HCT116 (cell line): ENCODE measurements at regions not wholly inside any gene's neighbourhood (a gene's known extent, or its start where the extent isn't known, plus 50 kb on each side); places are given as distances from the start of the nearest gene placed in this dataset.

Experiments
- ATAC-seq: fragments of 200-7000 bp; cut with Tn5 transposase; 2 replicates; pipeline ENCODE4 v1.9.1; 2020; ENCODE audit warnings: mild to moderate bottlenecking, moderate library complexity
- BruUV-seq: library from RNA; stranded (reverse); fragments of 400-500 nt; replicated peaks from 2 replicates; lab custom pipeline; 2021; lab: Mats Ljungman, UMichigan
- CTCF ChIA-PET: fragments of 300-600 bp; sonication (Branson Sonifier 250); formaldehyde crosslinking; loops from one replicate; lab custom pipeline; 2021; ENCODE audit warnings: antibody characterized with exemption; lab: Charles Lee
- POLR2A ChIA-PET: fragments of 300-600, 350-600 bp; sonication (Branson Sonifier 250); formaldehyde crosslinking; loops from one replicate; lab custom pipeline; 2021; ENCODE audit warnings: antibody characterized with exemption; lab: Charles Lee
- RAD21 ChIA-PET, 2 experiments: fragments of 300-600 bp; sonication (Branson Sonifier 250); formaldehyde crosslinking; loops; one replicate each; lab custom pipeline; 2023; ENCODE audit warnings: low total read pairs in 2 of 2; ENCODE audit not compliant: uncharacterized antibody in 2 of 2, unreplicated experiment in 2 of 2, low non-redundant PET in 1 of 2; lab: Charles Lee
- DNase-seq: peaks from one replicate; pipeline ENCODE4 v3.0.0-alpha.2; 2010; ENCODE audit warnings: low read depth, low spot score
- H2AFZ ChIP-seq: fragments of 200-600 bp; shearing (Covaris generic), sonication (generic); 2 replicates; pipeline ENCODE4 v1.6.1; 2017; ENCODE audit warnings: low read depth, mixed run types, mixed read lengths, antibody characterized with exemption, low read length; ENCODE audit not compliant: poor library complexity, severe bottlenecking
- H3K27ac ChIP-seq: 2 replicates; pipeline ENCODE4 v1.5.1; 2012; ENCODE audit warnings: low read depth, low read length
- H3K27me3 ChIP-seq: fragments of 200-600 bp; sonication (generic); 2 replicates; pipeline ENCODE4 v1.6.1; 2016; ENCODE audit warnings: mixed run types, low read length, mixed read lengths; ENCODE audit not compliant: insufficient read depth
- H3K36me3 ChIP-seq, 2 experiments: fragments of 200-500 bp in 1 of 2; fragments of 200-600 bp in 1 of 2; sonication (Bioruptor generic) in 1 of 2; sonication (generic) in 1 of 2; 2 replicates each; pipeline versions ENCODE4 v1.5.1 to v1.6.1; 2014 to 2016; ENCODE audit warnings: low read length in 2 of 2, inconsistent platforms in 1 of 2, mixed read lengths in 1 of 2, mixed run types in 1 of 2; ENCODE audit not compliant: insufficient read depth in 2 of 2, control insufficient read depth in 1 of 2
- H3K4me1 ChIP-seq, 2 experiments: fragments of 200-600 bp in 1 of 2; sonication (generic) in 1 of 2; 2 replicates each; pipeline versions ENCODE4 v1.5.1 to v1.6.1; 2012 to 2017; ENCODE audit warnings: low read length in 2 of 2, inconsistent platforms in 1 of 2, mild to moderate bottlenecking in 1 of 2, mixed read lengths in 1 of 2, mixed run types in 1 of 2, moderate library complexity in 1 of 2; ENCODE audit not compliant: insufficient read depth in 2 of 2, control insufficient read depth in 1 of 2
- H3K4me2 ChIP-seq: fragments of 200-600 bp; sonication (generic); 2 replicates; pipeline ENCODE4 v1.6.1; 2017; ENCODE audit warnings: mixed run types, low read length, mixed read lengths
- H3K4me3 ChIP-seq, 2 experiments: fragments of 200-600 bp in 1 of 2; sonication (generic) in 1 of 2; replicated peaks in 1 of 2; 2 replicates each; pipeline ENCODE4 v1.5.1; 2011 to 2016; ENCODE audit warnings: low read length in 2 of 2, control low read depth in 1 of 2, low read depth in 1 of 2, mild to moderate bottlenecking in 1 of 2, mixed read lengths in 1 of 2, mixed run types in 1 of 2
- H3K79me2 ChIP-seq: fragments of 200-600 bp; sonication (generic); 2 replicates; pipeline ENCODE4 v1.6.1; 2017; ENCODE audit warnings: mild to moderate bottlenecking, mixed run types, low read length, moderate library complexity, mixed read lengths; ENCODE audit not compliant: insufficient read depth
- H3K9ac ChIP-seq: fragments of 200-600 bp; sonication (generic); 2 replicates; pipeline ENCODE4 v1.6.1; 2016; ENCODE audit warnings: low read length, mixed read lengths
- H3K9me2 ChIP-seq: fragments of 200-600 bp; sonication (generic), shearing (Covaris generic); 2 replicates; pipeline ENCODE4 v1.6.1; 2017; ENCODE audit warnings: mixed run types, mild to moderate bottlenecking, moderate library complexity; ENCODE audit not compliant: insufficient read depth
- H3K9me3 ChIP-seq, 2 experiments: fragments of 200-500 bp in 1 of 2; fragments of 200-600 bp in 1 of 2; sonication (Bioruptor generic) in 1 of 2; sonication (generic) in 1 of 2; 2 replicates each; pipeline ENCODE4 v1.6.1; 2014 to 2017; ENCODE audit warnings: low read length in 2 of 2, mixed read lengths in 2 of 2, inconsistent platforms in 1 of 2, low read depth in 1 of 2, mild to moderate bottlenecking in 1 of 2, mixed run types in 1 of 2, moderate library complexity in 1 of 2; ENCODE audit not compliant: control insufficient read depth in 1 of 2, insufficient read depth in 1 of 2
- H4K20me1 ChIP-seq: fragments of 200-600 bp; sonication (generic), shearing (Covaris generic); 2 replicates; pipeline ENCODE4 v1.6.1; 2017; ENCODE audit warnings: mixed run types, mild to moderate bottlenecking, moderate library complexity; ENCODE audit not compliant: insufficient read depth
- CBX3 ChIP-seq: IDR thresholded peaks from 2 replicates; pipeline ENCODE4 v1.6.1; 2012; ENCODE audit warnings: low read depth
- ELF1 ChIP-seq: IDR thresholded peaks from 2 replicates; pipeline ENCODE4 v1.6.1; 2012; ENCODE audit warnings: low read depth, borderline replicate concordance
- EZH2 ChIP-seq: fragments of 200-600 bp; sonication (generic); IDR thresholded peaks from 2 replicates; pipeline ENCODE4 v1.6.1; 2017; ENCODE audit warnings: antibody characterized with exemption, mixed run types
- EZH2phosphoT487 ChIP-seq: fragments of 200-600 bp; IDR thresholded peaks from 2 replicates; pipeline ENCODE4 v1.6.1; 2018; ENCODE audit warnings: antibody characterized with exemption, borderline replicate concordance
- FOSL1 ChIP-seq: IDR thresholded peaks from 2 replicates; pipeline ENCODE4 v1.6.1; 2012; ENCODE audit warnings: low read depth
- JUND ChIP-seq: IDR thresholded peaks from 2 replicates; pipeline ENCODE4 v1.6.1; 2012
- POLR2AphosphoS5 ChIP-seq: IDR thresholded peaks from 2 replicates; pipeline ENCODE4 v1.6.1; 2011; ENCODE audit warnings: mild to moderate bottlenecking, low read depth, low read length, moderate library complexity
- RAD21 ChIP-seq: IDR thresholded peaks from 2 replicates; pipeline ENCODE4 v1.6.1; 2012; ENCODE audit warnings: low read depth, mild to moderate bottlenecking
- SIN3A ChIP-seq: IDR thresholded peaks from 2 replicates; pipeline ENCODE4 v1.6.1; 2012; ENCODE audit warnings: low read depth
- SRF ChIP-seq: IDR thresholded peaks from 2 replicates; pipeline ENCODE4 v1.6.1; 2012; ENCODE audit warnings: low read depth
- TCF7L2 ChIP-seq: IDR thresholded peaks from 2 replicates; pipeline ENCODE4 v1.7.0; 2011; ENCODE audit warnings: borderline replicate concordance, inconsistent platforms; ENCODE audit not compliant: insufficient read depth, insufficient read length; ENCODE audit errors: extremely low read depth
- YY1 ChIP-seq: IDR thresholded peaks from 2 replicates; pipeline ENCODE4 v1.6.1; 2011; ENCODE audit warnings: low read length, low read depth, moderate library complexity, mild to moderate bottlenecking; ENCODE audit not compliant: insufficient replicate concordance; ENCODE audit errors: extremely low read depth
- ZBTB33 ChIP-seq: IDR thresholded peaks from 2 replicates; pipeline ENCODE4 v1.6.1; 2011; ENCODE audit warnings: mild to moderate bottlenecking, low read length, moderate library complexity; ENCODE audit not compliant: insufficient replicate concordance; ENCODE audit errors: extremely low read depth
- ZFX ChIP-seq: fragments of 450-650 bp; IDR thresholded peaks from 2 replicates; pipeline ENCODE4 v1.6.1; 2017
- intact Hi-C: fragments of 100-400 bp; cut with micrococcal nuclease; formaldehyde crosslinking; loops from 2 replicates; pipeline ENCODE4 v1.10.0; 2022
- TF ChIP-seq, protein P1 (sequence below): IDR thresholded peaks from 2 replicates; pipeline ENCODE4 v1.6.1; 2012
- TF ChIP-seq, protein P2 (sequence below): IDR thresholded peaks from 2 replicates; pipeline ENCODE4 v1.6.1; 2012; ENCODE audit warnings: low read depth

GRCh38 chr9:102550886-102551285 is 444.2 kb upstream of the CYLC2 start:
- Histone ChIP-seq H3K79me2 (no peaks in the 10 kb centered on the region), H3K27me3 (no peaks in the 10 kb centered on the region), H3K9me2 (no peaks in the 10 kb centered on the region), H3K4me3 (no peak overlapping the region), H3K4me1 (no peaks in the 10 kb centered on the region), H3K4me2 (no peak overlapping the region), H4K20me1 (no peaks in the 10 kb centered on the region), H3K27ac (no peak overlapping the region), H3K9me3 (peaks cover 10 to 21% of the 10 kb centered on the region in 2 experiments; a peak in 2 of 4 replicates), H3K9ac (no peak overlapping the region), H3K36me3 (no peaks in the 10 kb centered on the region), H2AFZ (no peak overlapping the region)
- ChIA-PET POLR2A (no interaction called here), RAD21 (no interaction called here), CTCF (no interaction called here)
- DNase-seq (no peak), ATAC-seq (no peak)
- intact Hi-C loops: no loop called here
- TF ChIP-seq JUND: no peak
- no peak for TF ChIP-seq SIN3A
- TF ChIP-seq ELF1: no peak
- no peak for TF ChIP-seq FOSL1
- no peak for TF ChIP-seq RAD21
- TF ChIP-seq ZFX: no peak
- BruUV-seq: no TSS peak

- H3K36me3 ChIP-seq: no peaks in the 10 kb centered on the region
- RAD21 ChIA-PET: no interaction called here
- no peaks in the 10 kb centered on the region for H3K9me2 ChIP-seq
- no peaks in the 10 kb centered on the region for H3K27me3 ChIP-seq
- no peak overlapping the region for H3K4me2 ChIP-seq
- no peak overlapping the region for H3K9ac ChIP-seq
- no peaks in the 10 kb centered on the region for H4K20me1 ChIP-seq
- no peak overlapping the region for H2AFZ ChIP-seq
- H3K9me3 ChIP-seq: peaks cover 10 to 21% of the 10 kb centered on the region in 2 experiments; a peak in 2 of 4 replicates
- CTCF ChIA-PET: no interaction called here
- DNase-seq (no peak), ATAC-seq (no peak)
- BruUV-seq: no TSS peak
- no peaks in the 10 kb centered on the region for H3K79me2 ChIP-seq
- intact Hi-C loops: no loop called here
- no peaks in the 10 kb centered on the region for H3K4me1 ChIP-seq
- H3K4me3 ChIP-seq: no peak overlapping the region
- no peak overlapping the region for H3K27ac ChIP-seq
- POLR2A ChIA-PET: no interaction called here
- TF ChIP-seq SRF: no peak
- no peak for TF ChIP-seq ZFX
- no peak for TF ChIP-seq TCF7L2
- TF ChIP-seq, protein P1, sequence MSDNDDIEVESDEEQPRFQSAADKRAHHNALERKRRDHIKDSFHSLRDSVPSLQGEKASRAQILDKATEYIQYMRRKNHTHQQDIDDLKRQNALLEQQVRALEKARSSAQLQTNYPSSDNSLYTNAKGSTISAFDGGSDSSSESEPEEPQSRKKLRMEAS: no peak
- TF ChIP-seq, protein P2, sequence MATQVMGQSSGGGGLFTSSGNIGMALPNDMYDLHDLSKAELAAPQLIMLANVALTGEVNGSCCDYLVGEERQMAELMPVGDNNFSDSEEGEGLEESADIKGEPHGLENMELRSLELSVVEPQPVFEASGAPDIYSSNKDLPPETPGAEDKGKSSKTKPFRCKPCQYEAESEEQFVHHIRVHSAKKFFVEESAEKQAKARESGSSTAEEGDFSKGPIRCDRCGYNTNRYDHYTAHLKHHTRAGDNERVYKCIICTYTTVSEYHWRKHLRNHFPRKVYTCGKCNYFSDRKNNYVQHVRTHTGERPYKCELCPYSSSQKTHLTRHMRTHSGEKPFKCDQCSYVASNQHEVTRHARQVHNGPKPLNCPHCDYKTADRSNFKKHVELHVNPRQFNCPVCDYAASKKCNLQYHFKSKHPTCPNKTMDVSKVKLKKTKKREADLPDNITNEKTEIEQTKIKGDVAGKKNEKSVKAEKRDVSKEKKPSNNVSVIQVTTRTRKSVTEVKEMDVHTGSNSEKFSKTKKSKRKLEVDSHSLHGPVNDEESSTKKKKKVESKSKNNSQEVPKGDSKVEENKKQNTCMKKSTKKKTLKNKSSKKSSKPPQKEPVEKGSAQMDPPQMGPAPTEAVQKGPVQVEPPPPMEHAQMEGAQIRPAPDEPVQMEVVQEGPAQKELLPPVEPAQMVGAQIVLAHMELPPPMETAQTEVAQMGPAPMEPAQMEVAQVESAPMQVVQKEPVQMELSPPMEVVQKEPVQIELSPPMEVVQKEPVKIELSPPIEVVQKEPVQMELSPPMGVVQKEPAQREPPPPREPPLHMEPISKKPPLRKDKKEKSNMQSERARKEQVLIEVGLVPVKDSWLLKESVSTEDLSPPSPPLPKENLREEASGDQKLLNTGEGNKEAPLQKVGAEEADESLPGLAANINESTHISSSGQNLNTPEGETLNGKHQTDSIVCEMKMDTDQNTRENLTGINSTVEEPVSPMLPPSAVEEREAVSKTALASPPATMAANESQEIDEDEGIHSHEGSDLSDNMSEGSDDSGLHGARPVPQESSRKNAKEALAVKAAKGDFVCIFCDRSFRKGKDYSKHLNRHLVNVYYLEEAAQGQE: no peak
- TF ChIP-seq JUND: no peak
- no peak for TF ChIP-seq FOSL1
- no peak for TF ChIP-seq EZH2phosphoT487
- no peak for TF ChIP-seq SIN3A
- no peak for TF ChIP-seq ZBTB33
- no peak for TF ChIP-seq YY1
- TF ChIP-seq POLR2AphosphoS5: no peak
- no peak for TF ChIP-seq EZH2
- TF ChIP-seq CBX3: no peak
Observed at GRCh38 chr9:102550266-102550665, 444.9 kb upstream of the CYLC2 start.
